ENCODE measurements at regions not wholly inside any gene's neighbourhood (a gene's known extent, or its start where the extent isn't known, plus 50 kb on each side); places are given as distances from the start of the nearest gene placed in this dataset.

DNA sequence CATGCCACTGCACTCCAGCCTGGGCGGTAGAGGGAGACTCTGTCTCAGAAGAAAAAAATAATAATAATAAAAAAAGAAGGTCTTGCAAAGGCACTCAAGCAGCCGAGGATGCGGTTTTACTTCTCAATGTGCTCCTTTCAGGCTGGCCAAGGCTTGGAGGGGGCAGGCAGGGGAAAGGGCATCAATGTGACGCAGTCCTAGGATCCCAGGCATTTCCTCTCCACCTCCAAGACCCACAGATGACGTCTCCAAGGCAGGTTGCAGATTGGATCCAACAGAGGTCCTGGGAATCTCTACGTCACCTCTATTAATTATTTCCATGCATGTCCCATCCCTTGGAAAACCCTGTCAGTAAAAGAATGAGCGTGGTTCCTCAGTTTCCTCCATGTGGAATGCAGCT, 56.2 kb downstream of the FAM43A start:
- TF ChIP-seq, protein P1, sequence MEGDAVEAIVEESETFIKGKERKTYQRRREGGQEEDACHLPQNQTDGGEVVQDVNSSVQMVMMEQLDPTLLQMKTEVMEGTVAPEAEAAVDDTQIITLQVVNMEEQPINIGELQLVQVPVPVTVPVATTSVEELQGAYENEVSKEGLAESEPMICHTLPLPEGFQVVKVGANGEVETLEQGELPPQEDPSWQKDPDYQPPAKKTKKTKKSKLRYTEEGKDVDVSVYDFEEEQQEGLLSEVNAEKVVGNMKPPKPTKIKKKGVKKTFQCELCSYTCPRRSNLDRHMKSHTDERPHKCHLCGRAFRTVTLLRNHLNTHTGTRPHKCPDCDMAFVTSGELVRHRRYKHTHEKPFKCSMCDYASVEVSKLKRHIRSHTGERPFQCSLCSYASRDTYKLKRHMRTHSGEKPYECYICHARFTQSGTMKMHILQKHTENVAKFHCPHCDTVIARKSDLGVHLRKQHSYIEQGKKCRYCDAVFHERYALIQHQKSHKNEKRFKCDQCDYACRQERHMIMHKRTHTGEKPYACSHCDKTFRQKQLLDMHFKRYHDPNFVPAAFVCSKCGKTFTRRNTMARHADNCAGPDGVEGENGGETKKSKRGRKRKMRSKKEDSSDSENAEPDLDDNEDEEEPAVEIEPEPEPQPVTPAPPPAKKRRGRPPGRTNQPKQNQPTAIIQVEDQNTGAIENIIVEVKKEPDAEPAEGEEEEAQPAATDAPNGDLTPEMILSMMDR (IDR thresholded peaks at IDR 0.05) = no peak
- no peak for TF ChIP-seq EZH2 (IDR thresholded peaks at IDR 0.05)
